Progenitor cell of endocrine pancreas (in vitro differentiated cells): ENCODE measurements at regions not wholly inside any gene's neighbourhood (a gene's known extent, or its start where the extent isn't known, plus 50 kb on each side); places are given as distances from the start of the nearest gene placed in this dataset.

Experiments used
- DNase-seq: peaks from one replicate; pipeline ENCODE4 v3.0.0; 2021; ENCODE audit warnings: low spot score; ENCODE audit not compliant: unreplicated experiment
- H3K27ac Mint-ChIP-seq: 2 replicates; pipeline ENCODE4 v1.8.0; 2021; ENCODE audit warnings: mild to moderate bottlenecking, moderate library complexity, mixed read lengths
- H3K27me3 Mint-ChIP-seq: 2 replicates; pipeline ENCODE4 v1.8.0; 2021; ENCODE audit warnings: mixed read lengths
- H3K36me3 Mint-ChIP-seq: 2 replicates; pipeline ENCODE4 v1.8.0; 2022; ENCODE audit warnings: mixed read lengths; ENCODE audit not compliant: insufficient read depth
- H3K4me1 Mint-ChIP-seq: 2 replicates; pipeline ENCODE4 v1.8.0; 2021; ENCODE audit warnings: low read depth, mixed read lengths
- H3K4me3 Mint-ChIP-seq: 2 replicates; pipeline ENCODE4 v1.8.0; 2021; ENCODE audit warnings: low read depth, mild to moderate bottlenecking, moderate library complexity, mixed read lengths
- H3K9me3 Mint-ChIP-seq: 2 replicates; pipeline ENCODE4 v1.8.0; 2021; ENCODE audit warnings: low read depth, mixed read lengths
- CTCF ChIP-seq: fragments of 200-600 bp; sonication (generic); IDR thresholded peaks from one replicate; pipeline ENCODE4 v1.5.0; 2021; ENCODE audit warnings: antibody characterized with exemption, mild to moderate bottlenecking; ENCODE audit not compliant: unreplicated experiment

GRCh38 chr2:118591223-118591622 lies 256.2 kb downstream of the EN1 start:
- no peak for TF ChIP-seq CTCF
- Mint-ChIP-seq H3K4me1 (no peaks in the 10 kb centered on the region), H3K36me3 (no peaks in the 10 kb centered on the region), H3K9me3 (no peaks in the 10 kb centered on the region), H3K27ac (no peak overlapping the region), H3K4me3 (no peak overlapping the region), H3K27me3 (peaks cover 28% of the 10 kb centered on the region)
- no peak for DNase-seq

DNA sequence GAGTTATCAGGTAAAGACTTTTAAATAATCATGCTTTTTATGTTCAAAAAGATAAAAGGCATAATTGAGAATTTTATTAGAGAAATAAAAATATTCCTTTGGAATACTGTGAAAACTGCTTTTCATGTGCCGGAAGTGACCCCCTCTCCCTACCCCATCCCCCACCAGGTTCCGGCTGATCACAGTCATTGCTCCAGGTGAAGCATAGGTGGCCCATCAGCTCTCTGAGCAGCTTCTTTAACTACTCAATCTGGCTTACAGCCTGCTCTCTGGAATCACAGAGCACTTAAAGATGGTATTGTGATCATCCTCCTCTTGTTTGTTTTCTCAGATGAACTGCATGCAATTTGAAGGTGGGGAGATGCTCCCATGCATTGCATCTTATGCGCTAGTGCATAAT lies 257.7 kb downstream of the EN1 start:
- no peaks in the 10 kb centered on the region for H3K36me3 Mint-ChIP-seq
- no peak for DNase-seq
- H3K4me1 Mint-ChIP-seq: no peaks in the 10 kb centered on the region
- no peak overlapping the region for H3K4me3 Mint-ChIP-seq
- peaks cover 28% of the 10 kb centered on the region for H3K27me3 Mint-ChIP-seq
- no peaks in the 10 kb centered on the region for H3K9me3 Mint-ChIP-seq
- TF ChIP-seq CTCF: no peak
- H3K27ac Mint-ChIP-seq: no peak overlapping the region

GRCh38 chr2:118588850-118589249 lies 258.6 kb downstream of the EN1 start:
- no peak for TF ChIP-seq CTCF
- Mint-ChIP-seq H3K27me3 (peaks cover 28% of the 10 kb centered on the region), H3K27ac (no peak overlapping the region), H3K36me3 (no peaks in the 10 kb centered on the region), H3K4me1 (no peaks in the 10 kb centered on the region), H3K9me3 (no peaks in the 10 kb centered on the region), H3K4me3 (no peak overlapping the region)
- no peak for DNase-seq

DNA sequence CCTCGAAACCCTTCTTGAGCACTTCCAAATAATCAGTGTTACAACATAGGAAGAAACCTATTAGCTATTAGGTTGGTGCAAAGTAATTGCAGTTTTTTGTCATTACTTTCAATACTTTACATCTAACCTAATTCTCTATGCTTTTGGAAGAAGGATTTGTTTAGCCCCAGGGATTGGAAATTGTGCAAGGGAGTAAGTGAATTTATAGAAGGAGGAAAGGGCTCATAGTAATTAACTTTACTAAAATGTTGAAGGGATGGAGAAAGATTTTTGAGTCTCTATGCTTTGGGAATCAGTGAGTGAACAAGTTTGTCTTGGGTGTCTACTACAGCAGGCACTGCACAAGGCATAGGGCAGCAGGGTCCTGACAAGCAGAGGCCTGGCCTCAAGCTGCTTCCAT lies 261.1 kb downstream of the EN1 start:
- no peaks in the 10 kb centered on the region for H3K9me3 Mint-ChIP-seq
- no peak overlapping the region for H3K4me3 Mint-ChIP-seq
- no peak for TF ChIP-seq CTCF
- H3K27ac Mint-ChIP-seq: no peak overlapping the region
- no peaks in the 10 kb centered on the region for H3K4me1 Mint-ChIP-seq
- H3K36me3 Mint-ChIP-seq: no peaks in the 10 kb centered on the region
- peaks cover 26% of the 10 kb centered on the region for H3K27me3 Mint-ChIP-seq
- no peak for DNase-seq

DNA sequence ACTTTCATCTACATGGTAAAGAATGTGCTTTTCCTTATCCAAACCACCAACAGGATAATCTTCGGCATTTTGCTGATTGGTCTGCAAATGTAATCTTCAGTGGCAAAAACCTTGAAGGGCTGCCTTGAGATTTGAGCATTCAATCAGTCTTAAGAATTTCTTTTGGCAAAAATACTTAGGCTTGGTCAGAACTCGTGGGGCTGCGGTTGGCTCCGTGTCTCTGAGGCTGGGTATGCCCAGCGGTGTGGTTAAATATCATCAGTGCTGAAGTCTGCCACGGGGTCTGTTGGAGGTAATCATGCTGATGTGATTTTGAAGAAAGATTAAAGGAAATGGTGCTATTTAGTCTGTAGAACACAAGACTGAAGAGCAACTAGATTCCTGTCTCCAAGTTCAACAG lies 262.6 kb downstream of the EN1 start:
- no peak for TF ChIP-seq CTCF
- Mint-ChIP-seq H3K36me3 (no peaks in the 10 kb centered on the region), H3K27me3 (peaks cover 37% of the 10 kb centered on the region), H3K4me1 (no peaks in the 10 kb centered on the region), H3K27ac (no peak overlapping the region), H3K4me3 (no peak overlapping the region), H3K9me3 (no peaks in the 10 kb centered on the region)
- DNase-seq: no peak
